ENCODE measurements at regions not wholly inside any gene's neighbourhood (a gene's known extent, or its start where the extent isn't known, plus 50 kb on each side); places are given as distances from the start of the nearest gene placed in this dataset.

DNA sequence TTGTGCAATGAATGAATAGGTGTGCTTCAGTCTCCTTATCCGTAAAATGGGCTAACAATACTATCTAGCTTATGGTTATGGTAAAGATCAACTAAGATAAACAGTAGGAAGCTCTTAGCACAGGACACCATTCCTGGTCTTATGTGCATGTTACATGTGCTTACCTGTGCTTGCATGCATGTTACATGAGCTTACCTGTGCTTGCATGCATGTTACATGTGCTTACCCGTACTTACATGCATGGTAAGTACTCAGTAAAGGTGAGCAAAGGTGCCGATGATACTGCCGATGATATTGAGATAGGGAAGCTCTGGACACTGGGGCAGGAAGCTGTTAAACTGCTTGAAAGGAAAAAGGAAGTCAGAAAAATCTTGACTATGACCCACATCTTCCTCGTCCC lies 211.0 kb upstream of the USP24 start:
- intact Hi-C loops (cut with DNase I), result no loop called here
- Histone ChIP-seq H3K27me3 (no peaks in the 10 kb centered on the region), H3K27ac (replicated peaks in 1 of 4) (no peak overlapping the region), H3K4me1 (peaks cover 0 to 49% (median 34%) of the 10 kb centered on the region in 4 donors), H3K4me3 (no peak overlapping the region), H3K36me3 (no peaks in the 10 kb centered on the region), H3K9me3 (peaks cover 0 to 10% (median 4%) of the 10 kb centered on the region in 4 donors)
- 73% methylated on average over 5 of the region's 5 CpGs for WGBS
- no peak for DNase-seq (ENCODE audit: extremely low spot score)
- no peak for TF ChIP-seq POLR2A (IDR thresholded peaks at IDR 0.05; ENCODE audit: low read depth)
- TF ChIP-seq, protein P1, sequence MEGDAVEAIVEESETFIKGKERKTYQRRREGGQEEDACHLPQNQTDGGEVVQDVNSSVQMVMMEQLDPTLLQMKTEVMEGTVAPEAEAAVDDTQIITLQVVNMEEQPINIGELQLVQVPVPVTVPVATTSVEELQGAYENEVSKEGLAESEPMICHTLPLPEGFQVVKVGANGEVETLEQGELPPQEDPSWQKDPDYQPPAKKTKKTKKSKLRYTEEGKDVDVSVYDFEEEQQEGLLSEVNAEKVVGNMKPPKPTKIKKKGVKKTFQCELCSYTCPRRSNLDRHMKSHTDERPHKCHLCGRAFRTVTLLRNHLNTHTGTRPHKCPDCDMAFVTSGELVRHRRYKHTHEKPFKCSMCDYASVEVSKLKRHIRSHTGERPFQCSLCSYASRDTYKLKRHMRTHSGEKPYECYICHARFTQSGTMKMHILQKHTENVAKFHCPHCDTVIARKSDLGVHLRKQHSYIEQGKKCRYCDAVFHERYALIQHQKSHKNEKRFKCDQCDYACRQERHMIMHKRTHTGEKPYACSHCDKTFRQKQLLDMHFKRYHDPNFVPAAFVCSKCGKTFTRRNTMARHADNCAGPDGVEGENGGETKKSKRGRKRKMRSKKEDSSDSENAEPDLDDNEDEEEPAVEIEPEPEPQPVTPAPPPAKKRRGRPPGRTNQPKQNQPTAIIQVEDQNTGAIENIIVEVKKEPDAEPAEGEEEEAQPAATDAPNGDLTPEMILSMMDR (IDR thresholded peaks at IDR 0.05), result no peak
- no peak for TF ChIP-seq EP300 (IDR thresholded peaks at IDR 0.05)

DNA sequence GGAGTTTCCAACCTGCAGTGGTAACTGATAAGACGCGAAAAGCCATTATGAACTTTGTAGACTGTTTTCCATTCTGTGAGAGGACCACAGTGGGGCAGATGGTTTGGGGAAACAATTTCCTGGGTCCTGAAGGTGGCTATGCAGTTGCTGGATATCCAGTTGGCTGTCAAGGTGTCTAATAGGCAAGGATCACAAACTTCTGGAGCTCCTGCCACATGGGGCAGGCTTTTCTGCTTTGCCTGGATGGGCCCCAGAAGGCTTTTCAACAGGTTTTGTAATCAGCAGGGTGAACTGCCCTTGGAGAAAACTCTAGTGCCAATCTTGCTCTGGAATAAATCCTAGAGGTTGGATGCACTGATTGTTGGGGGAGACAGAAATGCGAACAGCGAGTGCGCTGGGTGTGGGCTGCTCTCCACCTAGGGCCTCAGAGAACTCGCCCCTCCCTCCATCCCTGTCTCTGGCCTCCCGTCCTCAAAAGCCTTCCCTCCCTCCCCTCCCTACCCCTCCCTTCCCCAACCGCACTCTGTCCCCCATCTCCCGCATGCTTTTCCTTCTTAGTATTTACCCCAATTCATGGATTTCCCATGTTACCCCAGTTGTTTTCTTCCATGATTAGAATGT lies 210.3 kb upstream of the USP24 start:
- TF ChIP-seq EP300 (IDR thresholded peaks at IDR 0.05), result no peak
- TF ChIP-seq, protein P1 (IDR thresholded peaks at IDR 0.05), result no peak
- no peak for TF ChIP-seq POLR2A (IDR thresholded peaks at IDR 0.05; ENCODE audit: low read depth)
- no peak for TF ChIP-seq POLR2AphosphoS5 (IDR thresholded peaks at IDR 0.05)
- DNase-seq (ENCODE audit: extremely low spot score), result peak; percentile 82
- H3K27me3 ChIP-seq, result no peaks in the 10 kb centered on the region
- peaks cover 0 to 41% (median 28%) of the 10 kb centered on the region in 4 donors for H3K4me1 ChIP-seq
- H3K9me3 ChIP-seq, result peaks cover 0 to 10% (median 4%) of the 10 kb centered on the region in 4 donors
- intact Hi-C loops (cut with DNase I), result no loop called here
- no peaks in the 10 kb centered on the region for H3K36me3 ChIP-seq
- 94% methylated on average over 9 of the region's 9 CpGs for WGBS
- no peak overlapping the region for H3K27ac ChIP-seq (replicated peaks in 1 of 4)
- no peak overlapping the region for H3K4me3 ChIP-seq

DNA sequence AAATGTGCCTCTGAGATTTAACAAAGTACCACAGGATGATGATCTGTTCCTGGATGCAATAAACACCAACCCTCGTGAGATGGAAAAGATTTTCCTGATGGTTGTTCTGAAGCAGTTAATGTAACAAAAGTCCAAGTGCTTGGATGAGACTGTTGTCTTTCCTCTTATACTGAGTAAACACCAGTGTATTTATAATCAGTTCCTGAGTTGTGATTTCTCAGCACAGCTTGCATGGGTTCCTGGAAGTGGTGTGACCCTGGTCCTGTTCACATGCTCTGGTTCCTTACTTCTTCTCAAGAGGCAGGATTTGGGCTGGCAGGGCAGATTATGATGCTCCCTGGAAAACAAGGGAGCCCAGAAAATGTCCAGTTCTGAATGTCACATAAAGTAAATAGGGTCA lies 208.2 kb upstream of the USP24 start:
- intact Hi-C loops (cut with DNase I), result no loop called here
- TF ChIP-seq POLR2AphosphoS5 (IDR thresholded peaks at IDR 0.05) (no peak), EP300 (IDR thresholded peaks at IDR 0.05) (no peak), POLR2A (IDR thresholded peaks at IDR 0.05; ENCODE audit: low read depth) (no peak)
- TF ChIP-seq, protein P1 (IDR thresholded peaks at IDR 0.05), result no peak
- 72% methylated on average over 1 of the region's 1 CpG for WGBS
- Histone ChIP-seq H3K4me1 (peaks cover 0 to 23% (median 17%) of the 10 kb centered on the region in 4 donors), H3K27me3 (no peaks in the 10 kb centered on the region), H3K9me3 (peaks cover 0 to 10% (median 4%) of the 10 kb centered on the region in 4 donors), H3K4me3 (no peak overlapping the region), H3K27ac (replicated peaks in 1 of 4) (no peak overlapping the region), H3K36me3 (no peaks in the 10 kb centered on the region)
- peak; percentile 82 for DNase-seq (ENCODE audit: extremely low spot score)

DNA sequence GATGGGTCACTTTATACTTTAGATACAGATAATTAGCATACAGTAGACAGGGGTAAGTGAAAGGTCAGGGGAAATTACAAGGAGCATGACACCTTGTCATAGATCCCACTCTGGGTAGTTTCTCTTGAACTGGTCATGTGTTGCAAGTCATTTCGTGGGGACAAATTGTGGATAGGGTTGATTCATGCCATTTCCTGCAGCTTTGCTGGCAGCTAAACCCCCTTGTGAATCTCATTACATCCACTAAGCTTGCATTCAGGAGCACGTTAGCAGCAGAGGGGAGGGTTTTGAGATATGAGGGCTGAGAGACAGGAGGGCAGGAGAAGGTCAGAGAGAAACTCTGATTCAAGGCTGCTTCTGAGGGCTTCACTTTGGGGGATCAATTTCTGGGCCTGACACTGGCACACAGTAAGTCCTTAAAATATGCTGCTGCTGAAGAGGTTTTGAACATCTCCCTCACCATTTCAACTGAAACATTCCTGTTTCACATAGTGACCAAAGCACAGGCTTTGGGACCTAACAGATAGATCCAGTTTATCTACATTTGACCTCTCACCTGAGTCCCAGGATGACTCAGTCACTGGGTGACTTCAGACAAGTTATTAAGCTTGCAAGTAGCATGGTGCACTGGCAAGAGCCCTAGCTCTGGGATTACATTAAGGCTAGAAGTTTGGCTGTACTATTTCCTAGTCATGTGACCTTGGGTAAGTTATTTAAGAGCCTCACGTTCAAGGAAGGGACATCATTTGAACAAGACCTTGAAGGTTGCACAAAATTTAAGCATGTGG lies 206.0 kb upstream of the USP24 start:
- no peak for TF ChIP-seq EP300 (IDR thresholded peaks at IDR 0.05)
- no peak for TF ChIP-seq POLR2AphosphoS5 (IDR thresholded peaks at IDR 0.05)
- TF ChIP-seq POLR2A (IDR thresholded peaks at IDR 0.05; ENCODE audit: low read depth), result no peak
- TF ChIP-seq, protein P1 (IDR thresholded peaks at IDR 0.05), result no peak
- Histone ChIP-seq H3K36me3 (no peaks in the 10 kb centered on the region), H3K9me3 (peaks cover 0 to 10% (median 4%) of the 10 kb centered on the region in 4 donors), H3K27ac (replicated peaks in 1 of 4) (no peak overlapping the region), H3K4me3 (no peak overlapping the region), H3K4me1 (peaks cover 0 to 2% (median 1%) of the 10 kb centered on the region in 4 donors), H3K27me3 (no peaks in the 10 kb centered on the region)
- intact Hi-C loops (cut with DNase I), result no loop called here
- DNase-seq (ENCODE audit: extremely low spot score), result peak; percentile 83
- WGBS, result 83% methylated on average over 2 of the region's 3 CpGs
